Fibroblast of the aortic adventitia (primary cell): ENCODE measurements at regions not wholly inside any gene's neighbourhood (a gene's known extent, or its start where the extent isn't known, plus 50 kb on each side); places are given as distances from the start of the nearest gene placed in this dataset.

Experiments used
- DNase-seq: peaks from one replicate; pipeline ENCODE4 v3.0.0-alpha.2; 2010; ENCODE audit warnings: low read depth
- H3K4me3 ChIP-seq: 2 replicates; pipeline ENCODE4 v1.5.1; 2011; ENCODE audit warnings: low read depth, mild to moderate bottlenecking, control low read depth, low read length, moderate library complexity
- TF ChIP-seq, protein P1 (sequence below): IDR thresholded peaks from 2 replicates; pipeline ENCODE4 v1.5.1; 2011; ENCODE audit warnings: mild to moderate bottlenecking, low read length, control low read depth, inconsistent platforms; ENCODE audit not compliant: insufficient read depth

DNA sequence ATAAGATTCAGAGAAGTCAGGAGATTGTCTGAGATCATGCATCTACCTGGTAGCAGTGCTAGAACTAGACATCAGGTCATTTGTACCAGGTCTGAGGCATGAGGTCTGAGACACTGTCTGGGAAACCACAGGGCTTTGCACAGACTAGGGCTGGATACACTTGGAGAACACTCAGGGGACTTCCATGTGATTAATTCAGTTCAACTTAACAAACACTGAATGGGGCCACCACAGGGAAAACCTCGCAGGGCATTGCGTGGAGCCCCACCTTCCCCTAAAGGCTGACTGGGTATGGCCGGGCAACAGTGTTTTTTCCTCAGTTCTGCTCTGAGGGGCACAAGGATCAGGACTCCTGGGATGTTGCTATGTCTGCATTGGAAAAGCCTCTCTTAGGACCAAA lies 86.5 kb upstream of the WARS2 start:
- no peak overlapping the region for H3K4me3 ChIP-seq
- TF ChIP-seq, protein P1, sequence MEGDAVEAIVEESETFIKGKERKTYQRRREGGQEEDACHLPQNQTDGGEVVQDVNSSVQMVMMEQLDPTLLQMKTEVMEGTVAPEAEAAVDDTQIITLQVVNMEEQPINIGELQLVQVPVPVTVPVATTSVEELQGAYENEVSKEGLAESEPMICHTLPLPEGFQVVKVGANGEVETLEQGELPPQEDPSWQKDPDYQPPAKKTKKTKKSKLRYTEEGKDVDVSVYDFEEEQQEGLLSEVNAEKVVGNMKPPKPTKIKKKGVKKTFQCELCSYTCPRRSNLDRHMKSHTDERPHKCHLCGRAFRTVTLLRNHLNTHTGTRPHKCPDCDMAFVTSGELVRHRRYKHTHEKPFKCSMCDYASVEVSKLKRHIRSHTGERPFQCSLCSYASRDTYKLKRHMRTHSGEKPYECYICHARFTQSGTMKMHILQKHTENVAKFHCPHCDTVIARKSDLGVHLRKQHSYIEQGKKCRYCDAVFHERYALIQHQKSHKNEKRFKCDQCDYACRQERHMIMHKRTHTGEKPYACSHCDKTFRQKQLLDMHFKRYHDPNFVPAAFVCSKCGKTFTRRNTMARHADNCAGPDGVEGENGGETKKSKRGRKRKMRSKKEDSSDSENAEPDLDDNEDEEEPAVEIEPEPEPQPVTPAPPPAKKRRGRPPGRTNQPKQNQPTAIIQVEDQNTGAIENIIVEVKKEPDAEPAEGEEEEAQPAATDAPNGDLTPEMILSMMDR = no peak
- no peak for DNase-seq

DNA sequence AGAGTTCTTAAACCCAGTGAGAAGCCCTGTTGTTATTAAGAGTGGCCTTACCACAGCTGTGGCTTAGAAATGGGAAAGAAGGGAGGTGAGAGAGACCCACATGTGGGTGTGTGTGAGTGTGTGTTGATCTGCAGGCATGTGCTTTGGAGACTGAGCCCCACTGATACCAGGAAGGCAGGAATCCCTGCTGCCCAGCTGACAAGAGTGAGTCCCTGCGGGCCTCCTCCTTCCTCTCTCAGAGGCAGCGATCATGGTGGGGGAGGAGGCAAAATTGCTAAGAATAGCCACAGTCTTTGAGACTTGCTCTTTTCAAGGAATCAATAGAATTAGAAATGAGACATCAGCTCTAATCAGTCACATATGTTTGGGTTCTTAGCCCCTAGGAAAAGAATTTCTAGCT lies 87.0 kb upstream of the WARS2 start:
- TF ChIP-seq, protein P1 = no peak
- DNase-seq = no peak
- no peak overlapping the region for H3K4me3 ChIP-seq

DNA sequence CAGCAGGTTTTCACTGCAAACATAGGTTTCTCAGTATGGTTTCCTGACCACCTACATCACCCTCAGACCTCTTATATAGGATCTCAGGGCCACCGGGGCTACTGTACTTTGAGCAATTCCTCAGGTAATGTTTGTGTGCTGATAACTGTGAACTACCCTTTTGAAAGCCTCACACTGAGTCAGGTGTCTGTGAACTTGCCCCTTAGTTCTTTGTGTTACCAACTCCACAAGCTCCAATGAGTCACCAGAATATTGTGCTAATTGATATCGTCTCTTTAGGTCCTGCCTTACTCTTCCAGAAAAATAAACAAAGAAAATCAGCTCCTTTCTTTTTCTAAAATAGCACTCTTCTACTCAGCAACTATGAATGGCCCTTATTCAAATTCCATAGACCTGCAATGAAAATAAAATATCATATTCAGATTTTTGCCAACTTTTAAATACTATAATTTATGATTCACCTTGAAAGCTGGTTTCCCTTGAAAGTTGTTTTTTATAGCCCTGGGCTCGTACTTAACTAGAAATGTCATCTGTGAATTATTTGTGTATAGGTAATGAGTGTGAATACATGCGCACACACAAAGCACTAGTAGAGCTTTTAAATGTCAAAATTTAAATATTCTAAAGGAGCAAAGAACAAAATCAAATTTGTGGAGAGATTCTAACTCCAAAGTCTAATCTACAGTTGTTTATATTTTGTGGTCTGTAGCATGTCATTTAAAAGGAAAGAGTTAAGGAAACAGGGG lies 88.1 kb upstream of the WARS2 start:
- TF ChIP-seq, protein P1 = no peak
- no peak overlapping the region for H3K4me3 ChIP-seq
- DNase-seq = no peak

DNA sequence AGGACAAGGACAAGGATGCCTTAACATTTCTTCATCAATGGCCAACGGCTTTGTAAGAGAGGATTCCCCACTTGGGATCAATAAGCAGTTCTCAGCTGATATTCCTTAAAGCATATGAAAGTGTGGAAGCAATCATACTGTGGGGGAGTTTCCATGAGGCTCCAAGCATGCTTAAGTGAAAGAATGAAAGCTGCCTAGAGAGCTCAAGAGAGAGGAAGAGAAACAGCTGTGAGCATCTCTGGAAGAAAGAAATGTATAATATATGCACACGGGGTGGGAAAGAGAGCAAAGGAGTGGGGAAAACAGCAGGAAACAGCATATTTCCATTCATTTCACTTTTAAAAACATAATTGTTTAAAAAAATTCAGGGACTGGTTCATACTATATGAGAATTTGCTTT lies 94.7 kb upstream of the WARS2 start:
- TF ChIP-seq, protein P1 = no peak
- H3K4me3 ChIP-seq = no peak overlapping the region
- no peak for DNase-seq

DNA sequence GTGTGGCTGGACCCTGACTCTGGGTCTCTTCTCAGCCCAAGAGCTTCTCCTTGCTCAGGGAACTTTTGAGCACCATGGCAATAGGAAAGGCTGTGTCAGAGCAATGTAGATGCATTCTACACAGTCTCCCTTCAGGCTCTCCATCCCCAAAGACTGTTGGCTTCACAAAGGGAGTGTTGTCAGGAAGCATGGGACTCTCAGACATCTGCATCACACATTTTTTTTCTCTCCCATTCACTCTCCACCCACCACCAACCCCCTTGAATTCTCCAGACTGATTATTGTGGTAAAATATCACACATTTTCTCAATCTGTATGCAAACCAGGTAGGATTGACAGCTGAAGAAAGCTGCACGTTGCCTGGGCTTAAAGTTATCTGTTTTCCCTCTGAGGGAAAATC lies 105.4 kb upstream of the WARS2 start:
- no peak overlapping the region for H3K4me3 ChIP-seq
- no peak for DNase-seq
- TF ChIP-seq, protein P1 = no peak

DNA sequence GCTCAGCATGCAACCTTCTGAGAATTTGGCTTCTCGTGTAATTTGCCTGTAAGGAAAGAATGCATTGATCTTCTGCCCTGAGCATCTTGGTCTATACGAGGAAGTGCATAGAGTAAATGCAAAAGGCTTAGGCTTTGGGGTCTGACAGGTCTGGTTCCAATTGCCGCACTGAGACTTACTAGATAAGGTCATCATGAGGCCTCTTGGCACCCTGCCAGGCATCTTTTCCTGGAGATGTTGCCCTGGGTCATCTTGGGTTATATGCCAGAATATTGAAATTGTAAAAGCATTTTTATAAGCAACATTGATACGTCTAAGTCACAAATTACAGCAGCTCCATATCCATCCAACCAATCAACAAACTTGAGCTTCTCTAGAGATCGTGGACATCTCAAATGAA lies 108.8 kb upstream of the WARS2 start:
- no peak for DNase-seq
- TF ChIP-seq, protein P1 = no peak
- H3K4me3 ChIP-seq = no peak overlapping the region

DNA sequence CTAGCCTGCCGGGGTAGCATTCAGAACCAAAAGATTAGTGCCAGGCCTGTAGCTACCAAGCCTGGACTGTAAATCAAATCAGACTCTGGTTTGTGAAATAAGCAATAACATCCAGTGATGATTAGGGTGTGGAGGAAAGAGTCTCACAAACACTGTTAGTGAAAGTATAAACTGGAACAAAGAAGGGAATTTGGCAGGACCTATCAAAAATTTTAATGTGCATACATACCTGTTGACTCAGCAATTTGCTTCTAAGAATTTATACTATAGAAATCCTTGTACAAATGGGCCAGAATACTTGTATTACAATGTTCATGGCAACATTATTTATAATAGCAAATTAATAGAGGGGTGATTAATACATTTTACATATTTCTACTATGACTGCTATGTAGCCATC lies 109.8 kb upstream of the WARS2 start:
- TF ChIP-seq, protein P1 = no peak
- DNase-seq = no peak
- no peak overlapping the region for H3K4me3 ChIP-seq
